HEK293 (cell line): ENCODE measurements at regions not wholly inside any gene's neighbourhood (a gene's known extent, or its start where the extent isn't known, plus 50 kb on each side); places are given as distances from the start of the nearest gene placed in this dataset.
A peak's percentile ranks its signal among the peaks of the same experiment; 100 is the strongest.

ENCODE experiments used
- CTCF ChIA-PET: fragments of 350-600 bp; formaldehyde crosslinking; extraction: SDS; loops from one replicate; lab custom pipeline; 2021; ENCODE audit warnings: antibody characterized with exemption; lab: Yijun Ruan, JAX
- POLR2A ChIA-PET: fragments of 300-600 bp; formaldehyde crosslinking; extraction: SDS; loops from one replicate; lab custom pipeline; 2020; ENCODE audit warnings: antibody characterized with exemption, inconsistent platforms; lab: Yijun Ruan, JAX
- H3K27ac ChIP-seq: fragments of 200-500 bp; sonication (Bioruptor generic); 2 replicates; pipeline ENCODE4 v1.5.1; 2014; ENCODE audit warnings: low read depth, low read length, control low read depth, inconsistent platforms; ENCODE audit errors: extremely low read depth
- H3K36me3 ChIP-seq, 2 experiments: fragments of 200-500 bp in 1 of 2; sonication (Bioruptor generic) in 1 of 2; 1 replicate in 1 of 2; 2 replicates in 1 of 2; pipeline ENCODE4 v1.5.1; 2014 to 2017; ENCODE audit warnings: inconsistent platforms in 2 of 2, low read length in 2 of 2; ENCODE audit not compliant: control insufficient read depth in 2 of 2, insufficient read depth in 1 of 2
- H3K4me1 ChIP-seq: fragments of 200-500 bp; sonication (Bioruptor generic); 2 replicates; pipeline ENCODE4 v1.5.1; 2014; ENCODE audit warnings: mild to moderate bottlenecking, low read length, inconsistent platforms; ENCODE audit not compliant: control insufficient read depth, insufficient read depth
- H3K4me3 ChIP-seq: 2 replicates; pipeline ENCODE4 v1.5.1; 2011; ENCODE audit warnings: low read depth, mild to moderate bottlenecking, control low read depth, low read length, moderate library complexity
- H3K9me3 ChIP-seq: fragments of 200-500 bp; sonication (Bioruptor generic); 2 replicates; pipeline ENCODE4 v1.5.1; 2014; ENCODE audit warnings: low read depth, low read length, inconsistent platforms; ENCODE audit not compliant: control insufficient read depth, insufficient read depth
- INSM2 ChIP-seq: fragments of 450-650 bp; formaldehyde crosslinking; IDR thresholded peaks from 2 replicates; pipeline ENCODE4 v1.5.1; 2016; ENCODE audit warnings: missing biosample characterization, missing genetic modification characterization
- KLF10 ChIP-seq: fragments of 450-650 bp; IDR thresholded peaks from 2 replicates; pipeline ENCODE4 v1.5.1; 2018; ENCODE audit warnings: missing biosample characterization, mild to moderate bottlenecking, missing genetic modification characterization
- KLF8 ChIP-seq: fragments of 450-650 bp; formaldehyde crosslinking; IDR thresholded peaks from 2 replicates; pipeline ENCODE4 v1.5.1; 2016; ENCODE audit warnings: missing biosample characterization, missing genetic modification characterization
- PRDM1 ChIP-seq: fragments of 450-650 bp; formaldehyde crosslinking; IDR thresholded peaks from 2 replicates; pipeline ENCODE4; 2016; ENCODE audit warnings: missing biosample characterization, missing genetic modification characterization
- SCRT2 ChIP-seq: fragments of 450-650 bp; formaldehyde crosslinking; IDR thresholded peaks from 2 replicates; pipeline ENCODE4 v1.5.1; 2016; ENCODE audit warnings: missing biosample characterization, missing genetic modification characterization
- TCF7L2 ChIP-seq: IDR thresholded peaks from 2 replicates; pipeline ENCODE4 v1.6.1; 2011; ENCODE audit warnings: low read depth, mild to moderate bottlenecking, inconsistent platforms, low read length, moderate library complexity, borderline replicate concordance
- YY1 ChIP-seq: fragments of 450-650 bp; formaldehyde crosslinking; IDR thresholded peaks from 2 replicates; pipeline ENCODE4 v1.5.1; 2018; ENCODE audit warnings: missing biosample characterization, missing genetic modification characterization
- ZBTB48 ChIP-seq: fragments of 450-650 bp; formaldehyde crosslinking; IDR thresholded peaks from 2 replicates; pipeline ENCODE4 v1.5.1; 2016; ENCODE audit warnings: missing biosample characterization, missing genetic modification characterization
- ZFP3 ChIP-seq: fragments of 450-650 bp; formaldehyde crosslinking; IDR thresholded peaks from 2 replicates; pipeline ENCODE4 v1.5.1; 2016; ENCODE audit warnings: low read depth, missing biosample characterization, missing genetic modification characterization
- ZNF174 ChIP-seq: fragments of 450-650 bp; formaldehyde crosslinking; IDR thresholded peaks from 2 replicates; pipeline ENCODE4 v1.5.0; 2017; ENCODE audit warnings: missing biosample characterization, mild to moderate bottlenecking, missing genetic modification characterization
- ZNF184 ChIP-seq: fragments of 450-650 bp; IDR thresholded peaks from 2 replicates; pipeline ENCODE4 v1.5.1; 2018; ENCODE audit warnings: missing biosample characterization, mild to moderate bottlenecking, missing genetic modification characterization
- ZNF2 ChIP-seq: fragments of 450-650 bp; formaldehyde crosslinking; IDR thresholded peaks from 2 replicates; pipeline ENCODE4 v1.5.1; 2016; ENCODE audit warnings: missing biosample characterization, missing genetic modification characterization
- ZNF324 ChIP-seq: fragments of 450-650 bp; formaldehyde crosslinking; IDR thresholded peaks from 2 replicates; pipeline ENCODE4 v1.5.1; 2016; ENCODE audit warnings: missing biosample characterization, missing genetic modification characterization
- ZNF394 ChIP-seq: fragments of 450-650 bp; formaldehyde crosslinking; IDR thresholded peaks from 2 replicates; pipeline ENCODE4 v1.5.1; 2016; ENCODE audit warnings: missing biosample characterization, missing genetic modification characterization, mild to moderate bottlenecking, moderate library complexity, borderline replicate concordance
- ZNF514 ChIP-seq: fragments of 450-650 bp; formaldehyde crosslinking; IDR thresholded peaks from 2 replicates; pipeline ENCODE4 v1.5.1; 2016; ENCODE audit warnings: missing biosample characterization, missing genetic modification characterization
- ZNF558 ChIP-seq: fragments of 450-650 bp; formaldehyde crosslinking; IDR thresholded peaks from 2 replicates; pipeline ENCODE4 v1.5.1; 2016; ENCODE audit warnings: missing biosample characterization, missing genetic modification characterization
- ZNF560 ChIP-seq: fragments of 450-650 bp; formaldehyde crosslinking; IDR thresholded peaks from 2 replicates; pipeline ENCODE4 v1.5.1; 2017; ENCODE audit warnings: missing biosample characterization, missing genetic modification characterization, borderline replicate concordance
- ZNF654 ChIP-seq: fragments of 450-650 bp; formaldehyde crosslinking; IDR thresholded peaks from 2 replicates; pipeline ENCODE4 v1.5.1; 2016; ENCODE audit warnings: low read depth, missing biosample characterization, missing genetic modification characterization
- ZNF660 ChIP-seq: fragments of 450-650 bp; IDR thresholded peaks from 2 replicates; pipeline ENCODE4 v1.5.1; 2018; ENCODE audit warnings: missing biosample characterization, mild to moderate bottlenecking, missing genetic modification characterization
- ZNF707 ChIP-seq: fragments of 450-650 bp; formaldehyde crosslinking; IDR thresholded peaks from 2 replicates; pipeline ENCODE4 v1.5.1; 2016; ENCODE audit warnings: missing biosample characterization, missing genetic modification characterization
- ZNF792 ChIP-seq: fragments of 450-650 bp; formaldehyde crosslinking; IDR thresholded peaks from 2 replicates; pipeline ENCODE4 v1.5.1; 2016; ENCODE audit warnings: missing biosample characterization, missing genetic modification characterization
- ZNF830 ChIP-seq: fragments of 450-650 bp; IDR thresholded peaks from 2 replicates; pipeline ENCODE4 v1.5.0; 2018; ENCODE audit warnings: missing biosample characterization, missing genetic modification characterization, low read depth, mild to moderate bottlenecking, moderate library complexity
- ZSCAN30 ChIP-seq: fragments of 450-650 bp; IDR thresholded peaks from 2 replicates; pipeline ENCODE4 v1.5.1; 2018; ENCODE audit warnings: missing biosample characterization, mild to moderate bottlenecking, missing genetic modification characterization, moderate library complexity
- TF ChIP-seq, protein P1 (sequence below): fragments of 450-650 bp; formaldehyde crosslinking; IDR thresholded peaks from 2 replicates; pipeline ENCODE4 v1.5.1; 2016; ENCODE audit warnings: missing biosample characterization, missing genetic modification characterization
- TF ChIP-seq, protein P2 (sequence below): fragments of 450-650 bp; formaldehyde crosslinking; IDR thresholded peaks from 2 replicates; pipeline ENCODE4 v1.5.1; 2017; ENCODE audit warnings: missing biosample characterization, missing genetic modification characterization

DNA sequence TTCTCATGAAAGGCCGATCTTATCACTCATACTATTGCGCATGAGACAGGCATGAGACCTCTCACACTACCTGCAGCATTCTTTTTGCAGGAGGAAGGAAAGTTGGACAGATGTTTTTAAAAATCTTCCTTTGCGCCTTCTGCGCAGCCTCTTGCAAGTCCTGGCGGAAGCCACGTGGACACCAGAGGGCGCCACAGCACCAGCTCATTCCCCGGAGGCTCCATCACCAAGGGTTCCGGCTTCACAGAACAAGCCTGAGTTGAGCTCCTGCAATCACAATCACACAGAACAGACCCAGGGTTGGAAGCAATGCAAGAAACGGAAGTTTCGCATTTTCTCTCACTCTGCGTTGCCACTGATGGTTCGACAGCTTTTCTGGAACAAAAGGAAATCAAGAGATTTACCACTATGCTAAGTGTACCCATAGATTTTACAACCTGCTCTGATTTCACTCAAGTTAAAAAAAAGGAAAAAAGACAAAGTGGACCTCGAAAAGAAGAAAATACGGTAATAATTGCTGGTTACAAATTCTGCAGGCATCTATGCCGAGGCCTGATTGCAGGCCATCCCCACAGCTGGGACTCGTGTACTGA is 304.7 kb upstream of the MSX2 start (continued):
- TF ChIP-seq ZNF514 (tag by site-specific recombination) (no peak), PRDM1 (tag by site-specific recombination) (0 out of 2 replicates have a peak, but pooled peaks have one; percentile 6), ZNF184 (tag by site-specific recombination) (0 out of 2 replicates have a peak, but pooled peaks have one; percentile 8), ZNF654 (tag by site-specific recombination) (peak; percentile 91), ZSCAN30 (peak; percentile 72), SCRT2 (no peak; the same call in 1 of the 2 replicates), ZNF792 (tag by site-specific recombination) (no peak), KLF8 (tag by site-specific recombination) (no peak), YY1 (tag by site-specific recombination) (no peak), ZNF174 (tag by site-specific recombination) (no peak), INSM2 (no peak), ZNF394 (tag by site-specific recombination) (0 out of 2 replicates have a peak, but pooled peaks have one; percentile 20), ZNF560 (tag by site-specific recombination) (no peak), ZNF324 (tag by site-specific recombination) (no peak), ZBTB48 (tag by site-specific recombination) (no peak), KLF10 (tag by site-specific recombination) (0 out of 2 replicates have a peak, but pooled peaks have one; percentile 45), ZNF558 (tag by site-specific recombination) (no peak), ZNF830 (no peak), ZNF660 (tag by site-specific recombination) (peak; percentile 88), ZNF2 (tag by site-specific recombination) (peak; percentile 65; the same call in 1 of the 2 replicates)
- TF ChIP-seq, protein P1, sequence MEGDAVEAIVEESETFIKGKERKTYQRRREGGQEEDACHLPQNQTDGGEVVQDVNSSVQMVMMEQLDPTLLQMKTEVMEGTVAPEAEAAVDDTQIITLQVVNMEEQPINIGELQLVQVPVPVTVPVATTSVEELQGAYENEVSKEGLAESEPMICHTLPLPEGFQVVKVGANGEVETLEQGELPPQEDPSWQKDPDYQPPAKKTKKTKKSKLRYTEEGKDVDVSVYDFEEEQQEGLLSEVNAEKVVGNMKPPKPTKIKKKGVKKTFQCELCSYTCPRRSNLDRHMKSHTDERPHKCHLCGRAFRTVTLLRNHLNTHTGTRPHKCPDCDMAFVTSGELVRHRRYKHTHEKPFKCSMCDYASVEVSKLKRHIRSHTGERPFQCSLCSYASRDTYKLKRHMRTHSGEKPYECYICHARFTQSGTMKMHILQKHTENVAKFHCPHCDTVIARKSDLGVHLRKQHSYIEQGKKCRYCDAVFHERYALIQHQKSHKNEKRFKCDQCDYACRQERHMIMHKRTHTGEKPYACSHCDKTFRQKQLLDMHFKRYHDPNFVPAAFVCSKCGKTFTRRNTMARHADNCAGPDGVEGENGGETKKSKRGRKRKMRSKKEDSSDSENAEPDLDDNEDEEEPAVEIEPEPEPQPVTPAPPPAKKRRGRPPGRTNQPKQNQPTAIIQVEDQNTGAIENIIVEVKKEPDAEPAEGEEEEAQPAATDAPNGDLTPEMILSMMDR: peak; percentile 94

DNA sequence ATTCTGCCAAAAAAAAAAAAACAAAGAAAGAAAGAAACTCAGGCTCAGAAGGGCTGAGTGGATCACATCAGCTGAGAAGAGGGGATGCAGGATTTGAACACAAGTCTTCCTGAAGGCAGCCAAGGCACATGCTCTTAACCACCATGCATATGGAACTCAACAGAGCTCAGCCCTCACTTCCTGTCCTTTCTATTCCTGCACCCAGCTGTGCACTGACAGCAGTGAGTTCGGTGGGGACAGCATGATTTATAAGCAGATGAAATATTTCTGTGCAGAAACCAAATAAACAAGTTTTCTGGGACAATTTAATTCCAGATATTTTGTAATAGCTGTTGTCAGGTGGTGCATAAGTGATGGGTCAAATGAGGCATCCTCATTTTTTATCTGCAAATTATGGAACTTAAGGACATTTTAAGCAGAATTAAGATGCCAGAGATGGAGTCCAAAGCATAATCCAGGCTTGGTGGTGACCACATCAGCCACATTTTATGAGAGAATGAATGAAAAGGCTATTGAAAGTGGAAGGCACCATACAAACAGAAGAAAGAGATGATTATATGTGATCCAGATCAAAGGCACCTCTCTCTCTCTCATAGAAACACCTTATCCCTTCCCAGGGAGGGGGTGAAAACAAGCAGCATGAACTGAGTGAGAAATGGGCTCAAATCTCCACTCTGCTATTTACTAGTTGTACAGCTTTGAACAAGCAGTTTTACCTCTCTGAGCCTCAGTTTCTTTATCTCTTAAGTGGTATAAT is 303.6 kb upstream of the MSX2 start:
- no peak for TF ChIP-seq ZNF707 (tag by site-specific recombination)
- peak; percentile 35; the same call in 1 of the 2 replicates for TF ChIP-seq TCF7L2
- no peak for TF ChIP-seq ZFP3 (tag by site-specific recombination)
- TF ChIP-seq, protein P2, sequence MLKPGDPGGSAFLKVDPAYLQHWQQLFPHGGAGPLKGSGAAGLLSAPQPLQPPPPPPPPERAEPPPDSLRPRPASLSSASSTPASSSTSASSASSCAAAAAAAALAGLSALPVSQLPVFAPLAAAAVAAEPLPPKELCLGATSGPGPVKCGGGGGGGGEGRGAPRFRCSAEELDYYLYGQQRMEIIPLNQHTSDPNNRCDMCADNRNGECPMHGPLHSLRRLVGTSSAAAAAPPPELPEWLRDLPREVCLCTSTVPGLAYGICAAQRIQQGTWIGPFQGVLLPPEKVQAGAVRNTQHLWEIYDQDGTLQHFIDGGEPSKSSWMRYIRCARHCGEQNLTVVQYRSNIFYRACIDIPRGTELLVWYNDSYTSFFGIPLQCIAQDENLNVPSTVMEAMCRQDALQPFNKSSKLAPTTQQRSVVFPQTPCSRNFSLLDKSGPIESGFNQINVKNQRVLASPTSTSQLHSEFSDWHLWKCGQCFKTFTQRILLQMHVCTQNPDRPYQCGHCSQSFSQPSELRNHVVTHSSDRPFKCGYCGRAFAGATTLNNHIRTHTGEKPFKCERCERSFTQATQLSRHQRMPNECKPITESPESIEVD (tag by site-specific recombination): 0 out of 2 replicates have a peak, but pooled peaks have one; percentile 19
- Histone ChIP-seq H3K4me3 (no peak overlapping the region), H3K9me3 (no peaks in the 10 kb centered on the region), H3K4me1 (peaks cover 8% of the 10 kb centered on the region), H3K36me3 (no peaks in the 10 kb centered on the region), H3K27ac (no peak overlapping the region)
- CTCF ChIA-PET: interaction anchor here (0.6 to 6.4 kb wide), 22 partner anchors 9 to 515 kb away, joined by 3 to 58 read pairs (median 6); no protein-coding TSS in a partner anchor
- POLR2A ChIA-PET: interaction anchor here (0.7 to 1.6 kb wide), 2 partner anchors 10 to 85 kb away, joined by 3 read pairs; no protein-coding TSS in a partner anchor
